Body of pancreas (tissue), 4 donors: ENCODE measurements at regions not wholly inside any gene's neighbourhood (a gene's known extent, or its start where the extent isn't known, plus 50 kb on each side); places are given as distances from the start of the nearest gene placed in this dataset.

Experiments used
- ATAC-seq: fragments of 150-250 bp; one replicate; pipeline ENCODE4 v1.9.1; 2016
- DNase-seq, 4 donors: peaks; one replicate each; pipeline ENCODE4 v3.0.0-alpha.2; 2019
- H3K27ac ChIP-seq, 4 donors: fragments of 200-600 bp; sonication (generic); 1 replicate in 3 of 4; 2 replicates in 1 of 4; pipeline versions ENCODE4 v1.5.1 to v1.6.1; 2016 to 2019; ENCODE audit warnings: mild to moderate bottlenecking in 1 of 4, mixed read lengths in 1 of 4, moderate library complexity in 1 of 4
- H3K27me3 ChIP-seq, 2 donors: fragments of 200-600 bp; sonication (generic); one replicate each; pipeline ENCODE4 v1.6.0; 2016; ENCODE audit warnings: mild to moderate bottlenecking in 1 of 2
- H3K36me3 ChIP-seq, 2 donors: fragments of 200-600 bp; sonication (generic); replicated peaks in 1 of 2; 2 replicates each; pipeline ENCODE4 v1.5.1; 2016; ENCODE audit warnings: low read depth in 2 of 2; ENCODE audit not compliant: insufficient read depth in 1 of 2
- H3K4me1 ChIP-seq: fragments of 200-600 bp; sonication (generic); one replicate; pipeline ENCODE4 v1.6.0; 2016
- H3K4me3 ChIP-seq, 2 donors: fragments of 200-600 bp; sonication (generic); 1 replicate in 1 of 2; 2 replicates in 1 of 2; pipeline ENCODE4 v1.5.1; 2016 to 2019
- H3K9me3 ChIP-seq, 3 donors: fragments of 200-600 bp; sonication (generic); 1 replicate in 2 of 3; 2 replicates in 1 of 3; pipeline ENCODE4 v1.5.1; 2016
- CTCF ChIP-seq, 7 experiments: fragments of 450-650 bp in 4 of 7; fragments of 200-600 bp in 3 of 7; sonication (generic) in 3 of 7; IDR thresholded peaks; one replicate each; pipeline ENCODE4 v1.5.1; 2016 to 2019; ENCODE audit warnings: antibody characterized with exemption in 7 of 7
- POLR2A ChIP-seq, 3 donors: fragments of 450-650 bp; IDR thresholded peaks; one replicate each; pipeline ENCODE4 v1.6.1; 2016; ENCODE audit warnings: antibody characterized with exemption in 3 of 3, mild to moderate bottlenecking in 2 of 3
- WGBS, 2 donors: methylation state at CpG; one replicate each; pipeline ENCODE4 v1.1.5; 2017; 5-methylcytosine and 5-hydroxymethylcytosine counted together
- intact Hi-C: fragments of 100-400 bp; cut with DNase I; formaldehyde crosslinking; loops from one replicate; pipeline ENCODE4 v1.15.1; 2023

GRCh38 chr20:10826111-10826510 lies 152.3 kb upstream of the JAG1 start:
- intact Hi-C loops = no loop called here
- 73 to 89% methylated on average over 1 of the region's 1 CpG for WGBS, 2 donors

GRCh38 chr20:10828180-10828579 lies 154.4 kb upstream of the JAG1 start:
- intact Hi-C loops = no loop called here
- ATAC-seq (no peak), DNase-seq (no peak)
- 79 to 84% methylated on average over 5 of the region's 5 CpGs for WGBS, 2 donors
- Histone ChIP-seq H3K4me1 (no peaks in the 10 kb centered on the region), H3K27ac (no peak overlapping the region), H3K36me3 (no peaks in the 10 kb centered on the region), H3K27me3 (no peaks in the 10 kb centered on the region), H3K4me3 (no peak overlapping the region), H3K9me3 (no peaks in the 10 kb centered on the region)
- TF ChIP-seq POLR2A (IDR thresholded peaks at IDR 0.05) = no peak
- TF ChIP-seq CTCF (IDR thresholded peaks at IDR 0.05) = no peak

More at GRCh38 chr20:10826111-10826510, 152.3 kb upstream of the JAG1 start:
- Histone ChIP-seq H3K36me3 (no peaks in the 10 kb centered on the region), H3K27me3 (no peaks in the 10 kb centered on the region), H3K27ac (no peak overlapping the region), H3K4me3 (no peak overlapping the region), H3K4me1 (no peaks in the 10 kb centered on the region), H3K9me3 (no peaks in the 10 kb centered on the region)
- ATAC-seq (no peak), DNase-seq (no peak)
- TF ChIP-seq CTCF (IDR thresholded peaks at IDR 0.05) (no peak), POLR2A (IDR thresholded peaks at IDR 0.05) (no peak)

GRCh38 chr20:10832141-10832540 lies 158.3 kb upstream of the JAG1 start:
- no peak overlapping the region for H3K27ac ChIP-seq
- no peaks in the 10 kb centered on the region for H3K4me1 ChIP-seq
- ATAC-seq (no peak), DNase-seq (no peak)
- H3K4me3 ChIP-seq = no peak overlapping the region
- no peak for TF ChIP-seq CTCF (IDR thresholded peaks at IDR 0.05)
- TF ChIP-seq POLR2A (IDR thresholded peaks at IDR 0.05) = no peak
- no peaks in the 10 kb centered on the region for H3K27me3 ChIP-seq
- no peaks in the 10 kb centered on the region for H3K9me3 ChIP-seq
- intact Hi-C loops = no loop called here
- no peaks in the 10 kb centered on the region for H3K36me3 ChIP-seq

GRCh38 chr20:10837901-10838300 lies 164.1 kb upstream of the JAG1 start:
- H3K9me3 ChIP-seq = no peaks in the 10 kb centered on the region
- no peaks in the 10 kb centered on the region for H3K4me1 ChIP-seq
- ATAC-seq = no peak
- TF ChIP-seq CTCF (IDR thresholded peaks at IDR 0.05) (no peak), POLR2A (IDR thresholded peaks at IDR 0.05) (no peak)
- intact Hi-C loops = no loop called here
- no peak overlapping the region for H3K4me3 ChIP-seq
- no peak overlapping the region for H3K27ac ChIP-seq
- no peaks in the 10 kb centered on the region for H3K36me3 ChIP-seq
- DNase-seq = no peak
- no peaks in the 10 kb centered on the region for H3K27me3 ChIP-seq

- intact Hi-C loops = no loop called here
- Histone ChIP-seq H3K4me3 (no peak overlapping the region), H3K36me3 (no peaks in the 10 kb centered on the region), H3K4me1 (no peaks in the 10 kb centered on the region), H3K27ac (no peak overlapping the region), H3K9me3 (no peaks in the 10 kb centered on the region), H3K27me3 (no peaks in the 10 kb centered on the region)
- ATAC-seq (no peak), DNase-seq (no peak)
- WGBS, 2 donors = 93 to 94% methylated on average over 3 of the region's 3 CpGs
- TF ChIP-seq POLR2A (IDR thresholded peaks at IDR 0.05) (no peak), CTCF (IDR thresholded peaks at IDR 0.05) (no peak)
Measured at GRCh38 chr20:10842116-10842515, 168.3 kb upstream of the JAG1 start.
